Endothelial cell (in vitro differentiated cells): ENCODE measurements at regions not wholly inside any gene's neighbourhood (a gene's known extent, or its start where the extent isn't known, plus 50 kb on each side); places are given as distances from the start of the nearest gene placed in this dataset.

Experiments
- DNase-seq: peaks from one replicate; pipeline ENCODE4 v3.0.0; 2021; ENCODE audit warnings: low spot score
- H3K27ac Mint-ChIP-seq: one replicate; pipeline ENCODE4 v1.8.0; 2021; ENCODE audit warnings: mixed read lengths, inconsistent platforms; ENCODE audit not compliant: unreplicated experiment
- H3K27me3 Mint-ChIP-seq: one replicate; pipeline ENCODE4 v1.8.0; 2021; ENCODE audit warnings: mild to moderate bottlenecking, moderate library complexity, mixed read lengths, inconsistent platforms; ENCODE audit not compliant: unreplicated experiment
- H3K36me3 Mint-ChIP-seq: one replicate; pipeline ENCODE4 v1.8.0; 2021; ENCODE audit warnings: mild to moderate bottlenecking, low read depth, mixed read lengths, inconsistent platforms; ENCODE audit not compliant: unreplicated experiment
- H3K4me1 Mint-ChIP-seq: one replicate; pipeline ENCODE4 v1.8.0; 2021; ENCODE audit warnings: mild to moderate bottlenecking, mixed read lengths, inconsistent platforms; ENCODE audit not compliant: unreplicated experiment
- H3K4me3 Mint-ChIP-seq: one replicate; pipeline ENCODE4 v1.8.0; 2021; ENCODE audit warnings: mild to moderate bottlenecking, mixed read lengths, inconsistent platforms; ENCODE audit not compliant: unreplicated experiment
- H3K9me3 Mint-ChIP-seq: one replicate; pipeline ENCODE4 v1.8.0; 2021; ENCODE audit warnings: mixed read lengths, inconsistent platforms; ENCODE audit not compliant: unreplicated experiment
- TF ChIP-seq, protein P1 (sequence below): fragments of 200-600 bp; sonication (generic); IDR thresholded peaks from one replicate; pipeline ENCODE4 v1.5.0; 2021; ENCODE audit warnings: antibody characterized with exemption; ENCODE audit not compliant: unreplicated experiment

DNA sequence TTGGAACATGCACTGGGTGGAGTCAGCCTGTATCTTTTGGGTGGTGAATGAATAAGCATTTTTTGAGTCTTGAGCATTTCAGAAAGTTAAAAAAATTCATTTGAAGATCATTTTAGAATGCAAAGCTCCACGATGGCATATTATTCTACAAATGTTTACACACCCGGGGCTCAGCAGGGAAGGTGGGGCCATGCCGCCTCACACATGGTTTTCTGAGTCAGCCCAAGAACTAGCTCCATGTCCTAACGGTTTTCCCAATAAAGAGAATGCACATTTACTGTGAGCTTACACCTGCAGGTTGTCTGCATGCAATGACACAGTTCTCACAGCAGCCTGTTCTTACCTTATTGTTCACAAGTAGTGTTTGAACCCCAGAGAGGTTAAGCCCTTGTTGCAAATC is 670.3 kb downstream of the GALR1 start:
- Mint-ChIP-seq H3K27ac (no peak overlapping the region), H3K27me3 (peaks cover 2% of the 10 kb centered on the region), H3K4me3 (no peak overlapping the region), H3K9me3 (peaks cover 27% of the 10 kb centered on the region), H3K36me3 (peaks cover 3% of the 10 kb centered on the region), H3K4me1 (no peaks in the 10 kb centered on the region)
- TF ChIP-seq, protein P1, sequence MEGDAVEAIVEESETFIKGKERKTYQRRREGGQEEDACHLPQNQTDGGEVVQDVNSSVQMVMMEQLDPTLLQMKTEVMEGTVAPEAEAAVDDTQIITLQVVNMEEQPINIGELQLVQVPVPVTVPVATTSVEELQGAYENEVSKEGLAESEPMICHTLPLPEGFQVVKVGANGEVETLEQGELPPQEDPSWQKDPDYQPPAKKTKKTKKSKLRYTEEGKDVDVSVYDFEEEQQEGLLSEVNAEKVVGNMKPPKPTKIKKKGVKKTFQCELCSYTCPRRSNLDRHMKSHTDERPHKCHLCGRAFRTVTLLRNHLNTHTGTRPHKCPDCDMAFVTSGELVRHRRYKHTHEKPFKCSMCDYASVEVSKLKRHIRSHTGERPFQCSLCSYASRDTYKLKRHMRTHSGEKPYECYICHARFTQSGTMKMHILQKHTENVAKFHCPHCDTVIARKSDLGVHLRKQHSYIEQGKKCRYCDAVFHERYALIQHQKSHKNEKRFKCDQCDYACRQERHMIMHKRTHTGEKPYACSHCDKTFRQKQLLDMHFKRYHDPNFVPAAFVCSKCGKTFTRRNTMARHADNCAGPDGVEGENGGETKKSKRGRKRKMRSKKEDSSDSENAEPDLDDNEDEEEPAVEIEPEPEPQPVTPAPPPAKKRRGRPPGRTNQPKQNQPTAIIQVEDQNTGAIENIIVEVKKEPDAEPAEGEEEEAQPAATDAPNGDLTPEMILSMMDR: no peak
- DNase-seq: no peak

DNA sequence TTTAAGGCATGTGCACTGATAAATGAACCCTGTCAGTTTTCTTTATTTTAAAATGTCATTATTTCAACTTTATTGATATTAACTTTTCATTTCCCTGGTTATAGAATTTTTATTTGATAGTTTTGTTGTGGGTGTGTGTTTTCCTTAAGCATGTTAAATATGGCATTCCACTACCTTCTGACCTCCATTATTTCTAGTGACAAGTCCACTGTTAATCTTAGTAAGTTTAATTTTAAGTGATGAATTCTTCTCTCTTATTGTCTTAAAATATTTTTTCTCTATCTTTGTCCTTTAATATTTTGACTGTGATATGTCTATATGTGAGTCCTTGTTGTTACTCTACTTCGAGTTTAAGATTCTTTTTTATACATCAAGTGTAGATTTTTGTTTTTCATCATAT is 685.7 kb downstream of the GALR1 start:
- H3K27me3 Mint-ChIP-seq: no peaks in the 10 kb centered on the region
- DNase-seq: no peak
- no peaks in the 10 kb centered on the region for H3K4me1 Mint-ChIP-seq
- TF ChIP-seq, protein P1: no peak
- no peak overlapping the region for H3K27ac Mint-ChIP-seq
- H3K36me3 Mint-ChIP-seq: no peaks in the 10 kb centered on the region
- H3K9me3 Mint-ChIP-seq: peaks cover 24% of the 10 kb centered on the region
- no peak overlapping the region for H3K4me3 Mint-ChIP-seq

DNA sequence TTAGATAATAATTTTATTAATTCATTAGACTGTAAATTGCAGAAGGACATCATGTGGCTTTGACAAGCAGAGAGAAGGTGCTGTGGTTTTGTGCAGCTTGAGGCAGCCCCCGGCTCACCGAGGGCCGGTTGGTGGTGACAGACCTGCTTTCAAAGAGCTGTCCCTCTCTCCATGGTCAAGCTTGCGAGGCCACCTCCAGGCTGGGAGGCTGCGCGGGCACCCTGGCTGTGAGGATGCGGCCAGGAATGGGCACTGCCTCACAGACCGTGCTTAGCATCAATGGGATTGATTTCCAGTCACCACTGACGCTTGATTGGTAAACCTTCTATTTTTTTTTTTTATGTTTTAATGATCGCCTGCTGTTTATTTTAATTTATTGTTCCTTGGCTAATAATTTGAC is 690.9 kb downstream of the GALR1 start:
- DNase-seq: no peak
- TF ChIP-seq, protein P1: no peak
- H3K27me3 Mint-ChIP-seq: no peaks in the 10 kb centered on the region
- H3K36me3 Mint-ChIP-seq: no peaks in the 10 kb centered on the region
- peaks cover 19% of the 10 kb centered on the region for H3K9me3 Mint-ChIP-seq
- H3K4me3 Mint-ChIP-seq: no peak overlapping the region
- no peak overlapping the region for H3K27ac Mint-ChIP-seq
- H3K4me1 Mint-ChIP-seq: no peaks in the 10 kb centered on the region

DNA sequence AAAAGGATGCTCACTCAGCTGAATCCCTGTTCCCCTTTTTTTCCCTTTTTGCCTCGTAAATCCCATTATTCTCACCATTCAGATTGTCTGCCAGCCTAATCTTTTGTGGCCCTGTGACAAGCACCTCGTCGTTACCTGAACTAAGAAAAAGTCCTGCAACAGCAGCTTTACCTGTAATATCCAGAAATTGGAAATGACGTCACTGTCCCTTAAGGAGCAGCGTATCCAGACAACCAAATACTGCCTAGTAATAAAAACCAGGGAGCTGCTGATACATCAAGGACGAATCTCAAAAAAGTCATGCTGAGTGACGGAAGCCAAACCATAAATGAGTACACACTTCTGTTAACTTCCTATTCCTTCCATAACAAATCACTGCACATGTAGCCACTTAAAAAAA is 694.9 kb downstream of the GALR1 start:
- Mint-ChIP-seq H3K9me3 (peaks cover 12% of the 10 kb centered on the region), H3K27me3 (peaks cover 2% of the 10 kb centered on the region), H3K27ac (no peak overlapping the region), H3K36me3 (no peaks in the 10 kb centered on the region), H3K4me3 (no peak overlapping the region), H3K4me1 (no peaks in the 10 kb centered on the region)
- TF ChIP-seq, protein P1: no peak
- no peak for DNase-seq

DNA sequence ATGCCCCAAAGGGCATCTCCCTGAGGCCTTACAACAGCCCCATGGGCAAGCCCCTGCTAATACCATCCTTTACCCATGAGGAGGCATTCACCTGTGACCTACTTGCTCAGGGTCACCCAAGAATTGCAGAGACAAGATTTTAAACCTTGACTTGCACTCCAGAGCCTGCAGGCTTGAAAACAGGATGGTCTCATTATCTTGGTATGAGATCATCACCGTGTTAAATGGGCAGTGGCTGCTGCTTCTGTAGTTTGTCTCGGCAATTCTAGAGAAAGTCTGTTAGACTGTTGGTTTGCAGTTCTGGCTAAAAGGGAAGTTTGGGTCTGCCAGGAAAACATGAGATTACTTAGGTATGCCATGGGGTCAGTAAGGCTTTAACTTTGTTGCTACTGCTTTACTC is 698.9 kb downstream of the GALR1 start:
- H3K9me3 Mint-ChIP-seq: peaks cover 21% of the 10 kb centered on the region

More for the DNA sequence above, 698.9 kb downstream of the GALR1 start:
- Mint-ChIP-seq H3K4me3 (no peak overlapping the region), H3K36me3 (no peaks in the 10 kb centered on the region), H3K27ac (no peak overlapping the region), H3K4me1 (no peaks in the 10 kb centered on the region), H3K27me3 (peaks cover 2% of the 10 kb centered on the region)
- TF ChIP-seq, protein P1: no peak
- DNase-seq: no peak
